ENCODE measurements at regions not wholly inside any gene's neighbourhood (a gene's known extent, or its start where the extent isn't known, plus 50 kb on each side); places are given as distances from the start of the nearest gene placed in this dataset.

GRCh38 chr4:14668296-14668695 lies 334.0 kb upstream of the CPEB2 start:
- DNase-seq = no peak
- Histone ChIP-seq H3K27ac (no peak overlapping the region), H3K27me3 (ENCODE audit: insufficient read depth, low read depth, severe bottlenecking) (no peaks in the 10 kb centered on the region), H3K36me3 (no peaks in the 10 kb centered on the region), H3K4me3 (ENCODE audit: low read depth, low read length) (no peak overlapping the region), H3K9me3 (ENCODE audit: severe bottlenecking) (no peaks in the 10 kb centered on the region)
- no peak for TF ChIP-seq CTCF (IDR thresholded peaks at IDR 0.05; ENCODE audit: low read depth, low read length)

- Histone ChIP-seq H3K4me3 (ENCODE audit: low read depth, low read length) (no peak overlapping the region), H3K27me3 (ENCODE audit: insufficient read depth, low read depth, severe bottlenecking) (no peaks in the 10 kb centered on the region), H3K36me3 (no peaks in the 10 kb centered on the region), H3K9me3 (ENCODE audit: severe bottlenecking) (no peaks in the 10 kb centered on the region), H3K27ac (no peak overlapping the region)
- no peak for DNase-seq
- no peak for TF ChIP-seq CTCF (IDR thresholded peaks at IDR 0.05; ENCODE audit: low read depth, low read length)
Observed at GRCh38 chr4:14669371-14669770, 332.9 kb upstream of the CPEB2 start.

- no peak for TF ChIP-seq CTCF (IDR thresholded peaks at IDR 0.05; ENCODE audit: low read depth, low read length)
- H3K9me3 ChIP-seq (ENCODE audit: severe bottlenecking) = no peaks in the 10 kb centered on the region
- no peaks in the 10 kb centered on the region for H3K27me3 ChIP-seq (ENCODE audit: insufficient read depth, low read depth, severe bottlenecking)
- no peak overlapping the region for H3K4me3 ChIP-seq (ENCODE audit: low read depth, low read length)
- H3K36me3 ChIP-seq = no peaks in the 10 kb centered on the region
- DNase-seq = no peak
- H3K27ac ChIP-seq = no peak overlapping the region
Observed at GRCh38 chr4:14671146-14671545, 331.1 kb upstream of the CPEB2 start.

- H3K27me3 ChIP-seq (ENCODE audit: insufficient read depth, low read depth, severe bottlenecking) = no peaks in the 10 kb centered on the region
- no peak overlapping the region for H3K4me3 ChIP-seq (ENCODE audit: low read depth, low read length)
- H3K9me3 ChIP-seq (ENCODE audit: severe bottlenecking) = no peaks in the 10 kb centered on the region
- no peak for DNase-seq
- H3K27ac ChIP-seq = no peak overlapping the region
- H3K36me3 ChIP-seq = no peaks in the 10 kb centered on the region
- TF ChIP-seq CTCF (IDR thresholded peaks at IDR 0.05; ENCODE audit: low read depth, low read length) = no peak
Observed at GRCh38 chr4:14675279-14675985, 326.8 kb upstream of the CPEB2 start.

- H3K27me3 ChIP-seq (ENCODE audit: insufficient read depth, low read depth, severe bottlenecking) = no peaks in the 10 kb centered on the region
- no peaks in the 10 kb centered on the region for H3K36me3 ChIP-seq
- H3K27ac ChIP-seq = no peak overlapping the region
- no peak overlapping the region for H3K4me3 ChIP-seq (ENCODE audit: low read depth, low read length)
- no peak for TF ChIP-seq CTCF (IDR thresholded peaks at IDR 0.05; ENCODE audit: low read depth, low read length)
- H3K9me3 ChIP-seq (ENCODE audit: severe bottlenecking) = no peaks in the 10 kb centered on the region
- no peak for DNase-seq
Observed at GRCh38 chr4:14679906-14680305, 322.4 kb upstream of the CPEB2 start.

GRCh38 chr4:14681330-14681729 lies 321.0 kb upstream of the CPEB2 start:
- H3K27me3 ChIP-seq (ENCODE audit: insufficient read depth, low read depth, severe bottlenecking) = no peaks in the 10 kb centered on the region
- no peaks in the 10 kb centered on the region for H3K9me3 ChIP-seq (ENCODE audit: severe bottlenecking)
- DNase-seq = no peak
- no peak overlapping the region for H3K4me3 ChIP-seq (ENCODE audit: low read depth, low read length)
- H3K27ac ChIP-seq = no peak overlapping the region
- H3K36me3 ChIP-seq = no peaks in the 10 kb centered on the region
- TF ChIP-seq CTCF (IDR thresholded peaks at IDR 0.05; ENCODE audit: low read depth, low read length) = no peak
